ENCODE measurements at regions not wholly inside any gene's neighbourhood (a gene's known extent, or its start where the extent isn't known, plus 50 kb on each side); places are given as distances from the start of the nearest gene placed in this dataset.

- Histone ChIP-seq H3K4me1 (ENCODE audit: insufficient read depth, low read length) (no peaks in the 10 kb centered on the region), H3K9me3 (ENCODE audit: low read length) (no peaks in the 10 kb centered on the region), H3K27ac (ENCODE audit: extremely low read length, insufficient read depth, low read length) (no peak overlapping the region), H4K20me1 (ENCODE audit: insufficient read depth, low read length) (no peaks in the 10 kb centered on the region), H3K79me2 (ENCODE audit: insufficient read depth, low read length) (no peaks in the 10 kb centered on the region), H3K4me3 (replicated peaks in 1 of 3; ENCODE audit: insufficient read depth in 1 of 3, low read depth in 2 of 3, low read length in 3 of 3) (no peak overlapping the region), H3K4me2 (ENCODE audit: low read depth, low read length) (no peak overlapping the region), H3K27me3 (ENCODE audit: control insufficient read depth in 1 of 2, insufficient read depth in 2 of 2, low read length in 2 of 2) (no peaks in the 10 kb centered on the region; a peak in 1 of 5 replicates), H2AFZ (ENCODE audit: low read length) (no peak overlapping the region), H3K9ac (ENCODE audit: insufficient read depth, low read depth, low read length) (no peak overlapping the region), H3K36me3 (replicated peaks in 1 of 2; ENCODE audit: control insufficient read depth in 1 of 2, insufficient read depth in 2 of 2, low read length in 2 of 2) (no peaks in the 10 kb centered on the region)
- no peak for DNase-seq (ENCODE audit: low spot score)
- WGBS (ENCODE audit: low lambda C conversion rate), result 29% methylated on average over 13 of the region's 13 CpGs
- TF ChIP-seq GPN1 (CRISPR knock-in tag; IDR thresholded peaks at IDR 0.05; ENCODE audit: borderline replicate concordance) (no peak), SMAD3 (CRISPR knock-in tag; IDR thresholded peaks at IDR 0.05) (no peak), POLR2A (IDR thresholded peaks at IDR 0.05; ENCODE audit: insufficient read depth in 1 of 2, low read depth in 2 of 2, low read length in 2 of 2) (no peak), ZNF543 (CRISPR knock-in tag; IDR thresholded peaks at IDR 0.05) (no peak), ZNF329 (CRISPR knock-in tag; IDR thresholded peaks at IDR 0.05; ENCODE audit: low read depth) (no peak), ETV5 (CRISPR knock-in tag; IDR thresholded peaks at IDR 0.05; ENCODE audit: borderline replicate concordance) (no peak), ATM (IDR thresholded peaks at IDR 0.05; ENCODE audit: borderline replicate concordance) (no peak), TBP (CRISPR knock-in tag; IDR thresholded peaks at IDR 0.05) (no peak), KAT8 (CRISPR knock-in tag; IDR thresholded peaks at IDR 0.05) (no peak), LBX2 (CRISPR knock-in tag; IDR thresholded peaks at IDR 0.05; ENCODE audit: borderline replicate concordance) (no peak), TFAP4 (IDR thresholded peaks at IDR 0.05; ENCODE audit: borderline replicate concordance, low read depth) (no peak)
- TF ChIP-seq, protein P1, sequence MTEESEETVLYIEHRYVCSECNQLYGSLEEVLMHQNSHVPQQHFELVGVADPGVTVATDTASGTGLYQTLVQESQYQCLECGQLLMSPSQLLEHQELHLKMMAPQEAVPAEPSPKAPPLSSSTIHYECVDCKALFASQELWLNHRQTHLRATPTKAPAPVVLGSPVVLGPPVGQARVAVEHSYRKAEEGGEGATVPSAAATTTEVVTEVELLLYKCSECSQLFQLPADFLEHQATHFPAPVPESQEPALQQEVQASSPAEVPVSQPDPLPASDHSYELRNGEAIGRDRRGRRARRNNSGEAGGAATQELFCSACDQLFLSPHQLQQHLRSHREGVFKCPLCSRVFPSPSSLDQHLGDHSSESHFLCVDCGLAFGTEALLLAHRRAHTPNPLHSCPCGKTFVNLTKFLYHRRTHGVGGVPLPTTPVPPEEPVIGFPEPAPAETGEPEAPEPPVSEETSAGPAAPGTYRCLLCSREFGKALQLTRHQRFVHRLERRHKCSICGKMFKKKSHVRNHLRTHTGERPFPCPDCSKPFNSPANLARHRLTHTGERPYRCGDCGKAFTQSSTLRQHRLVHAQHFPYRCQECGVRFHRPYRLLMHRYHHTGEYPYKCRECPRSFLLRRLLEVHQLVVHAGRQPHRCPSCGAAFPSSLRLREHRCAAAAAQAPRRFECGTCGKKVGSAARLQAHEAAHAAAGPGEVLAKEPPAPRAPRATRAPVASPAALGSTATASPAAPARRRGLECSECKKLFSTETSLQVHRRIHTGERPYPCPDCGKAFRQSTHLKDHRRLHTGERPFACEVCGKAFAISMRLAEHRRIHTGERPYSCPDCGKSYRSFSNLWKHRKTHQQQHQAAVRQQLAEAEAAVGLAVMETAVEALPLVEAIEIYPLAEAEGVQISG (CRISPR knock-in tag; IDR thresholded peaks at IDR 0.05), result no peak
- TF ChIP-seq, protein P2, sequence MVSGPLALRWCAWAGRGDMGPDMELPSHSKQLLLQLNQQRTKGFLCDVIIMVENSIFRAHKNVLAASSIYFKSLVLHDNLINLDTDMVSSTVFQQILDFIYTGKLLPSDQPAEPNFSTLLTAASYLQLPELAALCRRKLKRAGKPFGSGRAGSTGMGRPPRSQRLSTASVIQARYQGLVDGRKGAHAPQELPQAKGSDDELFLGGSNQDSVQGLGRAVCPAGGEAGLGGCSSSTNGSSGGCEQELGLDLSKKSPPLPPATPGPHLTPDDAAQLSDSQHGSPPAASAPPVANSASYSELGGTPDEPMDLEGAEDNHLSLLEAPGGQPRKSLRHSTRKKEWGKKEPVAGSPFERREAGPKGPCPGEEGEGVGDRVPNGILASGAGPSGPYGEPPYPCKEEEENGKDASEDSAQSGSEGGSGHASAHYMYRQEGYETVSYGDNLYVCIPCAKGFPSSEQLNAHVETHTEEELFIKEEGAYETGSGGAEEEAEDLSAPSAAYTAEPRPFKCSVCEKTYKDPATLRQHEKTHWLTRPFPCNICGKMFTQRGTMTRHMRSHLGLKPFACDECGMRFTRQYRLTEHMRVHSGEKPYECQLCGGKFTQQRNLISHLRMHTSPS (CRISPR knock-in tag; IDR thresholded peaks at IDR 0.05; ENCODE audit: low read depth), result no peak
- BruUV-seq (replicated peaks), result no TSS peak
- CTCF ChIA-PET (ENCODE audit: low intra/inter-chr PET ratio, low total read pairs), result no interaction called here
- intact Hi-C loops (cut with micrococcal nuclease; ENCODE audit: unreplicated experiment), result no loop called here
- POLR2A ChIA-PET, result no interaction called here
- ATAC-seq, result no peak
- in situ Hi-C loops (cut with HindIII; ENCODE audit: extremely low pct_ligation_motif_present, low pct_unique_long_range_greater_than_20kb), result no loop called here
- no peak for FAIRE-seq
Observed at GRCh38 chr1:30061292-30062220, 661.8 kb downstream of the MATN1 start.
